ENCODE measurements at regions not wholly inside any gene's neighbourhood (a gene's known extent, or its start where the extent isn't known, plus 50 kb on each side); places are given as distances from the start of the nearest gene placed in this dataset.

DNA sequence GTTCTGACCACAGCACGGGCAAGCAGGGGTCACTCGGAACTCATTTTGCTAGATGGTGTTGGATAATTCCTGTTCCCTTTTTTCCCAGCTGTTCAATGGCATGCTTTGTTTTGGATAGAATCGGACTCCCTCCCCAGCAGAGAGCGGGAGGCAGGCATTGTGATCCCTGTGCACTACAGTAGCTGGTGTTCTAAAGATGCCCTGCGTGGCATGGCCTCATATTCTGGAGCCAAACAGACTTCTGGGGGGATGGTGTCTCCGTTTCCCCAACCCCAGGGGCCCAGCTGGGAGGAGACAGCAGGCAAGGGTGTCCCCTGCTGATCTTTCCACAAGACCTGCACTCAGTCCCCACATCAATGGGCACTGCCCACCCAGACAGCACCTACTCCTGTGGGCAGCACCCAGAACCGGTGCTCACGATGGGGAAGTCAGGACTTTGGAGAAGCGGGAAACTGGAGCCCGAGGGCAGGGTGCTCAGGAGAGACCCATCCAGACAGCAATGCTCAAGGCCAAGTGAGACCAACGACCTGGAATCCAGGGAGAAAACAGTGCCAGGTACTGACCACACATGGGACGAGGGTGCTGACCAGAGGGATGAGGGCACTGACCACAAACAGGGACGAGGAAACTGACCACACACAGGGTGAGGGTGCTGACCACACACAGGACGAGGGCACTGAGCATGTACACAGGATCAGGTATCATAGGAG is 934.9 kb downstream of the BRD1 start:
- DNase-seq: no peak

DNA sequence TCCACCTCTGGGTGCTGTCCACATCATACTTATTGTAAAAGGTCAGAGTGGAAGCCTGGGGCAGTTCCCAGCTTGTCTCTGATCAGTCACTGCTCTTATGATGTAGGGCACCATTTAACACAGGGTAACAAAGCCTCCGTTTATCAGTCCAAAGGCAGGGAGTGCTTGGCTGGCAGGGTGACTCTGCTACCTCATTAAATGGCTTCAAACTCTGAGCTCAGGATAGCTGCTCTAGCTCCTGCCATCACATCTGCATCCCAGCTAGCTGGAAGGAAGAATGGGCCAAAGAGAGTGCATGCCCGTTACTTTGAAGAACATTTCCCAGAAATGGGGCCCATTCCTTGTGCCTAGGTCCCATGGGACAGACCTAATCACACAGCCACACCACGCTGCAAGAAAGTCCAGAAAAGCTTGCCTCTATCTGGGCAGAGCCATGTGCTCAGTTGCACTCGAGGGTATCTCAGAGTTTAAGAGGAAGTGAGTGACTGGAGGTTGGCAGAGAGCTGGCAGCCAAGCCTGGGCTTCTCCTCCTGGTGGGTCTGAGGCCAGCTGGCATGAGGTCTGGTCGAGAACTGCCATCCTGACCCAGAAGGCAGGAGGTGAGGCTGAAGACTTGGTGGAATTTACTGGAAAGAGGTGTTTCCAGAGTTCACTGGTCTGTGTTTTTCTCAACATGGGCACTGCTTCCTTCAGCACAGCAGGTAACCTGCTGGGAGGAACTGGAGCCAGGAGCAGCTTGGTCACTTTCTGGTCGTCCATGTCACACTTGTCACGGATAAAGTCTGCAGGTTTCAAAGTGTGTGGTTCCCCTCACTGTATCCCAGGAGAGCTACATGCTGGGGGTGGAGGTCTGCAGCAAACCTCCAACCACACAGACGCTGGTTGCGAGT is 935.7 kb downstream of the BRD1 start:
- no peak for DNase-seq

- no peak for DNase-seq
These were observed 936.7 kb downstream of the BRD1 start for GRCh38 chr22:48890693-48891554.

DNA sequence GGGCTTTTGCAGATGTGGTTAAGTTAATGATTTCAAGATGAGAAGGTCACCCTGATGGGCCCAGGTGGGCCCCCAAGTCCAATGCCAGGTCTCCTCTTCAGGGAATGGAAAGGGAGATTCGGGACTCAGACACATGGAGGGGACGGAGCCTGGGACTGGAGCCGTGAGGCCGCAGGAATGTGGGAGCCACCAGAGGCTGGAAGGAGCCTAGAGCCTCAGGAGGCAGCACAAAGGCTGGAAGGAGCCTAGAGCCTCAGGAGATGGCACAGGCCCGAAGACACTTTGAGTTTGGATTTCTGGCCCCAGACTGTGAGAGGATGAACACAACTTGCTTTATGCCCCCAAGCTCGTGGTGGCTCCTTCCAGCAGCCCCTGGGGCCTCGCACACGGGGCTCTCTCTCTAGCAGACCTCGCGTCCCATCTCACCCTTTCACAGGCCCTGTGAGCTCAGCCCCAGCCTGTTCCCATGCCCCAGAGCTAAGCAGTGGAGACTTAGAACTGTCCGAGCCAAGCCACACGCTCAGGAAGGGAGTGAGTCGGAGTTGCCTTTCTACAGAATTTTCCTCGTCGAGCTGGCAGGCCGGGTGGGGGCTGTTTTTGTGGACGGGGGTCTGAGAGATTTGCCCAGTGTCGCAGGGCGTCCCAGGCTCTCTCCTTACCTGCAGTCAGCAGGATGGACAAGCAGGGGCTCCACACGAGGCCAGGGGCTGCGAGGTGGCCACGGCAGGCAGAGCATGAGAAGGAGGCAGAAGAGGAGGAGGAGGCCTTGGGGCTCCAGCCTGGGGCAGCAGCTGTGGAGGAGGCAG is 937.6 kb downstream of the BRD1 start:
- no peak for DNase-seq

DNA sequence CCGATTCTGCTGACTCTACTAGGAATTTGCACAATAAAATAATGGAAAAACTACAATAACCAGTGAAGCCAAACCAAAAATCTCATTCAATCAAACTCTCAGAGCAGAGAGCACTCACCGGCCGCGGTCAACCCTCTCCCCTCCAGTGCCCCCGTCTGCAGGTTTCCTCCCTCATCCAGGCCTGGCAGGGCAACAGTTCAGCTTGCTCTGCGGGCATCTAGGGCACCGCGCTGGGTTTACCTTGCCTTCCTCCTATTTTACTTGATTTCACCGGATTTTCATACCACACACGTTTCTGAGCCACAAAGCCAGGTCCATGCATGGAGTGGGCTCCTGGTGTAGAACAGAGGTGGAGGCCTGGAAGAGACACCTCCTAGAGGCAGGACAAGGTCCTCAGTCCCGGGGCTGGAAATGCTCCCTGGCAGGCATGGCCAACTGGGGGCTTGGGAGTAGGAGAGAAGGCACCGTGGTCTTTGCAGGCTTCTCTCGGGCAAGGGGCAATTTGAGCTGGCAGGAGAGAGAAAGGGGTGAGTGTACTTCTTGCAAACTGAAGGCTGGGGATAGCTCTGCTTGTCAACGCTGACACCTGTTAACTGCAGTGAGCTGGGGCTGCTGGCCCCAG is 938.4 kb downstream of the BRD1 start:
- no peak for DNase-seq

DNA sequence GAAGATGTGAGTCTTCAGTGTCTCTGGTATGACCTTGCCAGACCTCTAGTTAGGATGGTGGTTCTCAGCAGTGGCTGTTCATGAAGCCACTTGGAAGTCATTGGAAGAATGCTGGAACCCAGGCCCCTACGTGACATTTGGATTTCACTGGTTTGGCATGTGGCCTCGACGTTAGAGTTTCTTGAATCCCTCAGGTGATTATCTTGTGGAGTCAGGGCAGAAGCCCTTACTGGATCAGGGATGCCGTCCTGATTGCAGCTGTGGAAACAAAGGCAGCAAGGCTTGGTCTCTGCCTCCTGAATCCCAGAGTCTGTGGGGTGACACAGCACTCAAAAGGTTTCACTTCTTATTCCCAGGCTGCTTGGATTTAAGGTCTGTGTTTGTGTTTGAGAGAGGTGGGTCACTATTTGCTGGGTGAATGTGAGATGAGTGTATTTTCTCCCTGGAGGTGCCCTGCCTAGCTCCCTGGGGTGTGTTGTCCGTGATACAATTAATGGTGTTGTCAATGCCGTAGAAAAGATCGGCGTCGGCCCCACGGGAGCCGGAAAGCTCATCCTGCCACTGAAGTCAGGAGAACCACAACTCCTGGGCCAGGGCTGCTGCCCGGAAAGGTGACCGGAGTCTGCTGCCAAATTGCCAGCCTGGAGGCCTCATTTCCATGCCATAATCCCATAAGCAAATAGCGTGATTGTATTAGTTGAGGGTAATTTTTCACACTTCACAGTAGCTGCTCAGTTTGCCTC is 939.0 kb downstream of the BRD1 start:
- DNase-seq: no peak

DNA sequence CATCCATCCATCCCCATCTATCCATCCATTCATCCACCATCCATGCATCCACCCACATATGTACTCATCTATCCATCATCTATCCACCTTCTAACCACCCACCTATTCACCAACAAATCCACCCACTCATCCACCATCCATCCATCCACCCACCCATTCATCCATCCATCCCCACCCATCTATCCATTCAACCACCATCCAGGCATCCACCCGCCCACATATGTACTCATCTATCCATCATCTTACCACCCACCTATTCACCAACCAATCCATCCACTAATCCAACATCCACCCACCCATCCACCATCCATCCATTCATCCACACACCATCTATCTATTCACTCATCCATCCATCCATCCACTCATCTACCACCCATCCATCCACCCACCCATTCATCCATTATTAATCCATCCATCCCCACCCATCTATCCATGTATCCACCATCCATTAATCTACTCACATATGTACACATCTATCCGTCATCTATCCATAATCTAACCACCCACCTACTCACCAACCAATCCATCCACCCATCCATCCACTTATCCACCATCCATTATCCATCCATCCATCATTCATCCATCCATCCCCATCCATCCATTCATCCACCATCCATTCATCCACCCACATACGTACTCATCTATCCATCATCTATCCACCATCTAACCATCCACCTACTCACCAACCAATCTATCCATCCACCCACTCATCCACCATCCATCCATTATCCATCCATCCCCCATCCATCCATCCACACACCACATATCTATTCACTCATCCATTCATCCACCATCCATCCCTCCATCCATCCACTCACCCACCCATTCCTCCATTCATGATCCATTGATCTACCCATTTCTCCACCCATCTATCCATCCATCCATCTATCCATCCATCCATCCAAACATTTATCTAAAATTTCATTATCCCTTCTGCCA is 940.0 kb downstream of the BRD1 start:
- DNase-seq: no peak

DNA sequence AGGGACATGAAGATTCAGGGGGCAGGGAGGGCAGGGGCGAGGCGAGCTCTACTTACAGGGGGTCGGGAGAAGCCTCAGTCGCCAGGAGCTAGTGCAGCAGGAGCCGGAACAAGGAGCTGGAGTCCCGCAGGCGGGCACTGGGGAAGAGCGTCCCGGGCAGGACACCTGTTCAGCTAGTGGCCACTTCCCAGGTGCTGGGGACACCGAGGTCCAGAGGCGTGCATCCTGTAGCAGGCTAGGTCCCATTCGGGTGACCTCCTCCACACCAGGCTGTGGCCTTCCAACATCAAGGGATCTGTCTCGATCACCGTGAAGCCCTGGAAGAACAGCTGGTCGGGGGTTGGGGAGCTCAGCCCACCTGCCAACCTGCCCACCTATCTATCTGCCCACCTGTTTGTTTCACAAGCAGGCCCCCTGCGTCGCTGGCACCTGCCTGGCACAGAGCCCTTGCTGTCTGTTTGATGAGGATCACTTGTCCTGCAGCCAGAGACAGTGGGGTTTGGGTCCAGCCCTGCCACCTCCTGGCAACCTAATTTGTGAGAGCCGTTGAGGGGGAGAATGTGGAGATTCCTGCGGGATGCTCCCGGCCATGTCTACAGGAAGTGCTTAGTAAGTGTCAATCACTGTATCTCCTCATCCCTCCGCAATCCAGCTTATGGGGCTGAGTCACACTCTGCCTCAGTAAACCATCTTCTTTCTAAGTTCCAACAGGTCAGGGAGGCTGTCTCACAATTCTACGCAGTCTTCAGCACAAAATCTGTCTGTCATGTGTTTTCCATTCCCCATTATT is 940.9 kb downstream of the BRD1 start:
- DNase-seq: no peak

DNA sequence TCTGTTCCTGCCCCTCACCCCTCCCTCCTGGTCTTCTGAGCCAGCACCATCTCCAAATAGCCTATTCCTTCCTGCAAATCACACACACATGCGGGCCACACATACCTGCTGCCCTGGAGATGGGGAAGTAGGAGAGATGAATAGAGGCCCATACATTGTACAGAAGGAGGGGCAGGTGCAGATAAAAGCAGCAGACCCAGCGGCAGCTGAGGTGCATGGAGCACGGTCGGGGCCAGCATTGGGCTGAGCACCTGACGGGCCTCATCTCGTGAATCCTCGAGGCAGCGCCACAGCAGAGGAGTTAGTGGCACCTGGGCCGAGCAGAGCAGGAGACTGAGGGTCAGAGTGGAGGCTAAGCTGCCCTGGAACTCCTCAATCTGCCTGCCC is 941.8 kb downstream of the BRD1 start:
- no peak for DNase-seq

GRCh38 chr22:48885271-48885918 is 942.3 kb downstream of the BRD1 start:
- DNase-seq: no peak

DNA sequence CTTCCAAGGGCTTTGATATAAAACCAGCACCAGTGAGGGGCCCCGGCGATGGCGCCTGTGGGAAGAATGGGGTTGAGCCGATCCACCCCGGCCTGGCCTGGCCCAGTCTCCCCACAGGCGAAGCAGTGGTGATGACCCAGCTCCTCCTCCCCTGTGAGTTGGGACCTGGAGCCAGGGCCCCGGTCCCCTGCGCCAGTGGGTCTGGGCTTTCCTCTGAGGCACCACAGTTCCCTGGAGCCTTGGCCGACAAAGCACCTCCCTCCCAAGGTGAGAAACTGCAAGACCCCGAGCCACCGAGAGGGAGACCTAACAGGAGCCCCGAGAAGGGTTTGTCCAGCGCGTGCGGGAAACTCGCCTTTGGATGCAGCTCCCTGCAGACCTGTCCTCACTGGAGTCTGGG is 942.9 kb downstream of the BRD1 start:
- no peak for DNase-seq

- no peak for DNase-seq
These were observed 943.3 kb downstream of the BRD1 start for GRCh38 chr22:48884324-48884723.

GRCh38 chr22:48883211-48883960 is 944.3 kb downstream of the BRD1 start:
- no peak for DNase-seq

DNA sequence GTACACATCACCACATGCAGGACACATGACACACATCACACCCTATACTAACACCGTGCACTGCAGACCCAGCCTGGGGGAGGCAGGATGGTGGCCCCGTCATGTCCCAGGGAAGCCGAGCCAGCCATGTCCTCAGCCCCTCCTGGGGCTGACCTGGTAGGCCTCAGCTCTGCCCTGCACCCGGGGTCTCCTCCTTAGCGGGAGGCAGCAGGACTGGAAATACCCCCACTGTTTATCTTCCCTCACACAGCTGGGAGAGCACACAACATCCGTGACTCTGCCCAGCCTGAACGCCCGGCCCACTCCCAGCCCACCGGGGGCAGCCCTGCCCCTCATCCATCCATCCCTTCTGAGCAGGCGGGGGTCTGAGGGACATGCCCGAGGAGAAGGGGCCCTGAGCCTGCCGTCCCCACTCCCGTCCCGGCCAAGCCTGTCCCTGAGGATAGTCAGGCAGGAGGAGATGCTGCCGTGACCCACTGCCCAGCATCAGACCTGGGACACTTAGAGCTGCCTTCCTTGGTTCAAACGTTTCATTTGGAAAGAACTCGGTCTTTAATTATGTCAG is 945.0 kb downstream of the BRD1 start:
- no peak for DNase-seq

- DNase-seq: no peak
These were observed 946.2 kb downstream of the BRD1 start for GRCh38 chr22:48881326-48881980.

- no peak for DNase-seq
These were observed 946.9 kb downstream of the BRD1 start for GRCh38 chr22:48880749-48881148.

Measured in skin of body (tissue), 1 donor.